HG03565 (cell line): ENCODE measurements at regions not wholly inside any gene's neighbourhood (a gene's known extent, or its start where the extent isn't known, plus 50 kb on each side); places are given as distances from the start of the nearest gene placed in this dataset.

Experiments used
- ATAC-seq: cut with Tn5 transposase; IDR thresholded peaks from one replicate; pipeline ENCODE4 v1.9.1; 2021; ENCODE audit warnings: mild to moderate bottlenecking, moderate library complexity; ENCODE audit not compliant: unreplicated experiment

DNA sequence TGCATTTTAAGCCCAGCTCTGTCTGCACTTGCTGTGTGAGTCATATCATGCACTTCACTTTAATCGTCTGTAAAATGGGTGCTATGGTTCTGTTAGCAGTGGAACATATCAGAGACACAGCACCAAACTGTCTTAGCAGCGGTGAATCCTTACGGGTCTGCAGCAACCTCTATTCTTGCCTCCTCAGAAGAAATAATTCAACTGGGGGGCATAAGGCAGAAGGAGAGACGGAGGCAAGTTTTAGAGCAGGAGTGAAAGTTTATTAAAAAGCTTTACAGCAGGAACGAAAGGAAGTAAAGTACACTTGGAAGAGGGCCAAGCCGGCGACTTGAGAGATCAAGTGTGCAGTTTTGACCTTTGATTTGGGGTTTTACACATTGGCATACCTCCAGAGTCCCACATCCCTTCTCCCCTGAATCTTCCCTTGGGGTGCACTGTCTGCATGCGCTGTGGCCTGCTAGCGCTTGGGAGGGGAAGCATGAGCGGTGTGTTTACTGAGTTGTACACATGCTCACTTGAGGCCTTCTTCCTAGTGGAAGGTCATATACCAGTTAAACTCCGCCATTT is 109.8 kb downstream of the DDX1 start:
- ATAC-seq: no peak

DNA sequence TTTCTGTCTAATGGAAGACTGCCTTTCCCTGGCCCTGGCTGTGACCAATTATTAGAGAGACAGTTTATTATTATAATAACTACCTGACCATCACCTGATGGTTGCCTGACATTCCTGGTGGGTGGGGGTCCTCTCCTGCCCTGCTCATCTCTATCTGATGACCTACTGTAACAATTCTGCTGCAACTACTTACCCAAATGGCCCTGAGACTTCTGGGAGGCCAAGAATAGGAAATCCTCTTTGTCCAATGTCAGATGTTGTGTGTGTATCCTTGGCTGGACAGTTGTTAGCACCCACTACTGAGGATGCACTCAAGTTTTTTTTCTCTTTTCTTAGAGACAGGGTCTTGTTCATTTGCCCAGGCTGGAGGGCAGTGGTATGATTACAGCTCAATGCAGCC is 110.3 kb downstream of the DDX1 start:
- ATAC-seq: no peak

DNA sequence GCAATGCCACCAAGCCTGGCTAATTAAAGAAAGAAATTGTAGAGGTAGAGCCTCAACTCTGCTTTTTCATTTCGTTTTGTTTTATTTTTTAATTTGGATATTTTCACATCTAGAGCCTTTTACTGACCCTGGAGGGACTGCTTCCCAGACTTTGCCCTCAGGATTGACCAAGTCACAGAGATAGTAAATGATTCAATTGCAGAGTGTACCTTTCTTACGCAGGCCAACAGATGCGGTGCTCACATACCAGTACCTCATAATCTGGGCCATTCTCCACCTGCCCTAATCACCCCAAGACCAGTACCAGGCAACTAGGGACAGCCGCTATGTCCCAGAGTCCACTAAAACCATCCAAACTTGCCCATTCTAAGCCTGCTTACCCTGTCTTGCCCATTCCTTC is 110.8 kb downstream of the DDX1 start:
- ATAC-seq: no peak

DNA sequence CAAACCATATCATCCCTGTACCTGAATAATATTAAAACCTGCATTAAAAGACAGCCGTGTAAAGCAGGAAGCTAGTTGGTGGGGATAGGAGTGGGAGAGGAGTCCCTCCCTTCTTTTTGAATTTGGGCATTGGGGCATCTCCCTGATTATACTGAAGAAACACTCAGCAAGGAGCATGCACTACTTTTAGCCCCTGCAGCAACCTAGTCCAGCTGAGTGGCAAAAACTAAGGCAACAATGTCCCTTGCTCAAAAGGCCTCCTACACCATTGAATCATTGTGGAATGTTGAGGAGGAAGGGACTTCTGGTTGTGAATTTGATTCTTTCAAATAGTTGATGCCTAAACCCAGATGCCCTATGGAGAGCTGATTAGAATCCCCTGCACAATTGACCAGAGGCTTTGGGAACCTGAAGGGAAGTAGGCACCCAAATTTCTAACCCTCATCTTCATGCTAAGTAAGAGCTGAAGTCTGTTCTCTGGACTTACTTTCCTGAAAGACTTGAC is 111.7 kb downstream of the DDX1 start:
- ATAC-seq: no peak

GRCh38 chr2:15704086-15704787 is 112.6 kb downstream of the DDX1 start:
- no peak for ATAC-seq

- ATAC-seq: no peak
These were observed 113.1 kb downstream of the DDX1 start for GRCh38 chr2:15704788-15705115.

DNA sequence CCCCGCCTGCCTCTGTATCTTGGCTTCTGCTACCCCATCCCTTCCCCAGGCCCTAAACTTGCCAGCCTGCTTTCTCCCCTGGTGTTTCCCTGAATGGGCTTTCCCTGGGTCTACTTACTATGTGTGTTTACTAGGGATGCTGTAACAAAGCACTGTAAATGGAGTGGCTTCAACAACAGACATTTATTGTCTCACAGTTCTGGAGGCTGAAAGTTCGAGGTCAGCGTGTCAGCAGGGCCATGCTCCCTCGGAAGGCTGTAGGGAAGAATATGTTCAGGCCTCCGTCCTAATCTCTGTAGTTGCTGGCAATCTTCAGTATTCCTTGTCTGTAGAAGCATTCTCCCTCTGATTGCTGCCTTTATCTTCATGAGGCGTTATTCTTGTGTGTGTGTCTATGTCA is 113.6 kb downstream of the DDX1 start:
- no peak for ATAC-seq

DNA sequence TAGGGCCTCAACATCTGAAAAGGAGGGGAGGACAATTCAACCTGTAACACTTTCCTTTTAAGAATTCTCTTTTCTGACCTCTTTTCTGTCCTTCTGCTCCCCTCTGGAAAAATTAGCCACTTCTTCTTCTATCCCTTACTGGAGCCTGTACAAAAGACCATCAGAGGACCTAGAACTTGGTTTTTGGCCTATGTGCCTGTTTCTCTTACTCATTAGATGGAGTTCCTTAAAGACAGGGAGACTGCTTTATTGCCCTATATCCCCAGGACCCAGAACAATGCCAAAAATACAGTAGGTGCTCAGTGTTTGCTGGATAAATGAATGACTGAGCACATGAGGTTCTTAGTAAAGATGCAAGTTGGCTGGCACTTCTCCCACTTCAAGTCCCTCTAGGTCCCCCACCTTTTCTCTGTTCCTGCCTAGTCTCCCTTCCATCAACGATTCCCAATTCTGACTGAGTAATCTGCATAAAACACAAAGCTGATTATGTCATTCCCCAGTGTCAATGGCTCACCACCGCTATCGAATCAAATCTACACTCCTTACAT is 114.2 kb downstream of the DDX1 start:
- no peak for ATAC-seq

- no peak for ATAC-seq
These were observed 114.8 kb downstream of the DDX1 start for GRCh38 chr2:15706424-15706823.

GRCh38 chr2:15706986-15707632 is 115.4 kb downstream of the DDX1 start:
- ATAC-seq: no peak

DNA sequence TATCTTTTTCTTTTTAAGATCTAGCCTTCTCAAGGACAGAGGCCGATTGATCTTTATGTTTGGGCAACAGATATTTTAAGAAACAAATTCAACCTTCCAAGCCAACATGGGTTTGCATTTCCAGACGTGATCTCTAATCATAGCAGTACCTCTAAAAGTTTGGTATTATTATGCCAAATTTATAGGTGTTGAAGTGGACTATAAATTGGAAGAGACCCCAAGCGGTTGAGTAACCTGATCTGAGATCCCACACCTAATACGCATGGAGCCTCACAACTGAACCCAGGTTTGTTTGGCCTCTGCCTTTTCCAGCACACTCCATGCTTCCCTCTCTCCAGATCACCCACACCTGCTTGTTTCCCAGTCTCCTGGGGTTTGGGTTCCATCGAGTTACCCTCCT is 116.5 kb downstream of the DDX1 start:
- ATAC-seq: no peak

DNA sequence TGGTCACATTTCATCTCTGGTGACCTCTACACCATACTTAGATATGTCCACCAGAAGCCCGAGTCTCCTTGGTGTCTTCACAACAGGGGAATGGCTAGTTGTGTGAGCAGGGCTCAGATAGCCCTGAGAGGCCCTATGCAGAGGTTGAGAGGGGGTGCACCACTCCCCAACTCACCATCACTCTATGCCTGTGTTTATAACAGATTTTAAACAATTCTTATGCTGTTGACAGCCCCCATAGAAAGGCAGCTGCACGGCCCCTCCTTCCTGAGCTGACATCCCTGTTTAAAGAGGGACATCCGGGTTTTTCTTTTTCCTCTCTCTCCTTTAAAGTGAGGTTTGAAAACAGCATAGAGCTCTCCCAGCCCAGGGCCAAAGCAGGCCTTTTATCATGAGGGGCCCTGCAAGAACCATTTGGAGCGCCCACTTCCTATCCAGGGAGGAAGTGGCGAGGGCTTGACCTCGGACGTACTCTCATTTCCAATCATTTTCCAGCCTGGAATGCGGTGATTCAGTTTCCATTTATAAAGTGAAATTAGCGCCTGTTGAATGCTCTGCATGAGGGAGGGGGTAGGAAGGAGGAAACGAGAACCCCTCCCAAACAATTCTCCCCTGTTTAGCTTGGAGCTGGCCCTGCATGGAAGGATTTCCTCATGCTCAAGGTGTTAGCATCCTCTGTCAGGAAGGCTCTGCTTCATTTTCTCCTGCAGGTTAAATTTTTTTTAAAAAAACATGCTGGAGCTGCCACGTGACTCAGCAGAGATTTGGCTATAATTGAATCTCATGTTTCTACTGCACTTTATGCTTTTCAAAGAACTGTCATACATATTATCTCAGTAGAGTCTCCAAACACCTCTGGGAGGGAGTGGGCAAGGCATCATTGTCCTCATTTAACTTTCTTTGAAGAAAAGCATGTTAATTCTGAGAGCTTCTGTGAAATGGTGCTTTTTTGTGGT is 117.5 kb downstream of the DDX1 start:
- ATAC-seq: no peak

DNA sequence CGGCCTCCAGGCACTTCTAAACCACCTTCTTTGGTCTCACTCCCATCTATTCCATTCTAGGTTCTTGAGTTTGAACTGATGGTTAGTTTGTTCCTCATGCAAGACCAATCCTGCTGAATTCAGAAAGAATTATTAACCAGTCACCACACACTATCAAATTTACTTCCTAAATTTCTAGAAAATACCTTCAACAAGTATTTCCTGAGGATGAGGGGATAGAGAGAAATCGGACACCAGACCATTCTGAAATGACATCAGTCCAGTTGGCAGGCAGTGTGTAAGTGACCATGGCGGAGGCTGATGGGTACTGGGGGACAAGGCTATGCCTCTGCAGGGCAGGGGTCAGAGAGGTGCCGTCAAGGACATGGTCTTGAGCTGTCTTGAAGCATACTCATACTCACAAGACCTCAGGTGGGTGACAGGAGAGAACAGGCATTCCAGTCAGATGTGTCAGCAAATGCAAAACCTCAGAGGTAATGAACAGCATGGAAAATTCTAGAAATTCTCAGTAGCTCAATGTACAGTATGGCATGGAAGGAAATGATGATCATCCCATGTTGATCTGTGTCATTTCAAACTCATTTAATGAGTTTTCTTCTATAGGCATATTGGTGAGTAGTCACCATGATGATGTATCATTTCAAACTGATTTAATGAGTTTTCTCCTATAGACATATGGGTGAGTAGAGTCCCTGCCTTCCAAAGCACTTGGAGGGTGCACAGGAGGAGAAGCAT is 119.6 kb downstream of the DDX1 start:
- no peak for ATAC-seq

- no peak for ATAC-seq
These were observed 121.1 kb downstream of the DDX1 start for GRCh38 chr2:15712551-15713342.

- ATAC-seq: no peak
These were observed 121.8 kb downstream of the DDX1 start for GRCh38 chr2:15713475-15713874.

GRCh38 chr2:15714002-15714401 is 122.3 kb downstream of the DDX1 start:
- ATAC-seq: no peak

GRCh38 chr2:15714609-15715008 is 122.9 kb downstream of the DDX1 start:
- no peak for ATAC-seq

DNA sequence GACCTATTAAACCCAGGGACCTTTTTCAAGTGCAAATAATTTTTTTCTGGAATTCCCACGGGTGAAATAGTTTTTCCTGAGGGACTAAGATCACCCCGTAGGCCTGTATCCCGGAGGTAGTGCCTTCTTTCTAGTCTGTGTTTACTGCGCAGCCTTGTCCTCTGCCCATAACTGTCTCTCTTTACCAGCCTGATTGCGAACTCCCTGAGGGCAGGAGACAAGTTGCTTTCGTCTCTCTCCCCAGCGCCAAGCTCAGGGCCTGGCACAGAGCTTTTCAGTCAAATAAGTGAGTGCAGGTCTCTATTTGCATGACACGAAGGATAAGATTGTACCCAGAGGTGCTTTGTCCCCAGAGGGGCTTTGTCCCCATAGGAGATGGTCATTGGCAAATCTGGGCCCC is 123.9 kb downstream of the DDX1 start:
- no peak for ATAC-seq

DNA sequence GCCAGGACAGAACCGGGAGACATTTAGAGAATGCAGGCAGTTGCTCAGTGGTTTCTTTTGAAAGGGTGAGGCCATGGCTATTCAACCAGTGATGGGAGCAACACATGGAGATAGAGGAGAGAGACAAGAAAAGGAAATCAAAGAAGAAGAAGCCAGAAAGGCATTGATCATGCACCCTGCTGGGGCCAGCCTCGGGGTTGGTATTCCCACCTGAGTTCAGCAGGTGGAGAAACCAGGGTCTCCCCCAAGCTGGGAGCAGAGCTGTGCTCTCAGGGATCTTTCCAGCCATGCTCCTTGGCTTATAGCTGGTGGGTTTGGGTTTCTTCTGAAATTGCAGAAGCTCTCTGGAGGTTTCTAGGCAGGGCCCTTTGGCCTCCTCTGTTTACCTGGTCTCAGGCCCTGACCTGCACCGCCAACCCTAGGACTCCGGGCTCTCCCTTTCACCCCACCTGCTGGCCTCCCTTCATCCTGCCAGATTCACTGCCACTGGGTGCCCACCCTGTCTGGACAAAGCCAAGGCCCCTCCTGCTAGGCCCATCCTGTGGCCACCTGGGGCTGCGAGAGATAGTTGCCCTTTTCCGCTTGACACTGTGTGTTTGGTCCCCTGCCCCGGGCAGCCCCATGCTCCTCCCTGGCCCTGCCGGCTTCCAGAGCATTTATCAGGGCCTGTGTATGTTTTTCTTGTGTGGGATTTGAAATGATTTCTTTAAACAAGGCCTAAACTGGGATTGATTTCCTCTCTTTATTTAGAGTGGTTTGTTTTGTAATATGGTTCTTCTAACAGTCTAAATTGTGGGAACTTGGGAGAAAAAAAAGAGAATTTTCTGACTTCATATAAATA is 126.7 kb downstream of the DDX1 start:
- no peak for ATAC-seq
